Panc1 (cell line): ENCODE measurements at regions not wholly inside any gene's neighbourhood (a gene's known extent, or its start where the extent isn't known, plus 50 kb on each side); places are given as distances from the start of the nearest gene placed in this dataset.

ENCODE experiments used
- ATAC-seq: fragments of 200-7000 bp; cut with Tn5 transposase; 2 replicates; pipeline ENCODE4 v1.9.1; 2020; ENCODE audit warnings: mild to moderate bottlenecking, moderate library complexity
- BruUV-seq: library from RNA; stranded (reverse); fragments of 400-500 nt; replicated peaks from 2 replicates; lab custom pipeline; 2021; lab: Mats Ljungman, UMichigan
- CTCF ChIA-PET: fragments of 300-600 bp; sonication (Branson Sonifier 250); formaldehyde crosslinking; loops from one replicate; lab custom pipeline; 2022; ENCODE audit warnings: antibody characterized with exemption; lab: Charles Lee
- POLR2A ChIA-PET: fragments of 300-600 bp; sonication (Branson Sonifier 250); formaldehyde crosslinking; loops from one replicate; lab custom pipeline; 2022; ENCODE audit warnings: antibody characterized with exemption; lab: Charles Lee
- DNase-seq: peaks from one replicate; pipeline ENCODE4 v3.0.0-alpha.2; 2010; ENCODE audit warnings: low read depth, low spot score
- H3K27ac ChIP-seq: 2 replicates; pipeline ENCODE4 v1.5.1; 2011; ENCODE audit warnings: mild to moderate bottlenecking, low read length, inconsistent platforms
- H3K27me3 ChIP-seq: fragments of 200-500 bp; sonication (Bioruptor generic); 2 replicates; pipeline ENCODE4 v1.6.0; 2014; ENCODE audit warnings: low read length, inconsistent platforms; ENCODE audit not compliant: control insufficient read depth, insufficient read depth
- H3K36me3 ChIP-seq: fragments of 200-500 bp; sonication (Bioruptor generic); 2 replicates; pipeline ENCODE4 v1.5.1; 2014; ENCODE audit warnings: inconsistent platforms, mild to moderate bottlenecking, low read length, moderate library complexity; ENCODE audit not compliant: control insufficient read depth, insufficient read depth
- H3K4me1 ChIP-seq: 2 replicates; pipeline ENCODE4 v1.5.1; 2011; ENCODE audit warnings: inconsistent platforms, mild to moderate bottlenecking, low read length, moderate library complexity; ENCODE audit not compliant: control insufficient read depth, insufficient read depth
- H3K4me3 ChIP-seq, 2 experiments: 2 replicates each; pipeline ENCODE4 v1.5.1; 2011 to 2012; ENCODE audit warnings: low read depth in 2 of 2, low read length in 2 of 2, mild to moderate bottlenecking in 2 of 2, inconsistent platforms in 1 of 2, moderate library complexity in 1 of 2
- H3K9me3 ChIP-seq: fragments of 200-500 bp; sonication (Bioruptor generic); 2 replicates; pipeline ENCODE4 v1.5.1; 2014; ENCODE audit warnings: low read depth, mild to moderate bottlenecking, inconsistent platforms, low read length, moderate library complexity; ENCODE audit not compliant: control insufficient read depth, insufficient read depth
- POLR2AphosphoS5 ChIP-seq: IDR thresholded peaks from 2 replicates; pipeline ENCODE4 v1.6.1; 2012; ENCODE audit warnings: mild to moderate bottlenecking, low read depth, low read length, moderate library complexity
- REST ChIP-seq, 2 experiments: IDR thresholded peaks; 2 replicates each; pipeline ENCODE4 v1.6.1; 2011 to 2012; ENCODE audit warnings: low read depth in 2 of 2, control low read depth in 1 of 2, low read length in 1 of 2, mild to moderate bottlenecking in 1 of 2, moderate library complexity in 1 of 2; ENCODE audit not compliant: insufficient read depth in 1 of 2
- SIN3A ChIP-seq: IDR thresholded peaks from 2 replicates; pipeline ENCODE4 v1.6.1; 2012; ENCODE audit warnings: low read depth, mild to moderate bottlenecking, low read length, moderate library complexity, borderline replicate concordance; ENCODE audit not compliant: insufficient read depth
- TCF7L2 ChIP-seq: IDR thresholded peaks from 2 replicates; pipeline ENCODE4 v1.6.1; 2011; ENCODE audit warnings: mild to moderate bottlenecking, low read depth, low read length, inconsistent platforms
- in situ Hi-C: cut with HindIII; loops from 2 replicates; pipeline ENCODE4 v1.10.0; 2016; ENCODE audit warnings: low sequenced_read_pairs, low pct_unique_long_range_greater_than_20kb
- intact Hi-C: fragments of 100-400 bp; cut with micrococcal nuclease; formaldehyde crosslinking; loops from one replicate; pipeline ENCODE4 v1.10.0; 2022; ENCODE audit not compliant: unreplicated experiment
- TF ChIP-seq, protein P1 (sequence below): fragments of 450-650 bp; IDR thresholded peaks from 2 replicates; pipeline ENCODE4 v1.5.1; 2017; ENCODE audit warnings: mild to moderate bottlenecking

DNA sequence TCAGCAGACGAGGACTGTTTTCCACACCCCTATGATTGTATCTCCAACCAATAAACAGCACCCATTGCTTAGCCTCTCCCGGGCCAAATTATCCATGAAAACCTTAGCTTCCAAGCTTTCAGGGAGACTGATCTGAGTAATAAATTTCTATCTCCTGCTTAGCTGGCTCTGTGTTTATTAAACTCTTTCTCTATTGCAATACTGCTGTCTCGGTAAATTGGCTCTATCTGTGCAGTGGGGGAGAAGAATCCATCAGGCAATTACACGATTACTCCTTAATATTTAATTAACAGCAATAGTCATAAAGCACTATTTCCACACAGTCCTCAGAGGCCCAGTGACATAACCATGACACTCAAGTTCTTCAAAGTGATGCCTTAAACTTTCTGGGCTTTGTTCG lies 1122.8 kb downstream of the TYW1 start:
- POLR2A ChIA-PET, result no interaction called here

GRCh38 chr7:68121056-68121455 lies 1124.4 kb downstream of the TYW1 start:
- intact Hi-C loops, result no loop called here
- Histone ChIP-seq H3K4me3 (no peak overlapping the region), H3K36me3 (no peaks in the 10 kb centered on the region), H3K4me1 (no peaks in the 10 kb centered on the region), H3K9me3 (peaks cover 6% of the 10 kb centered on the region; the same call in 1 of the 2 replicates), H3K27ac (no peak overlapping the region), H3K27me3 (no peaks in the 10 kb centered on the region)
- BruUV-seq, result no TSS peak
- no peak for TF ChIP-seq SIN3A
- TF ChIP-seq, protein P1, sequence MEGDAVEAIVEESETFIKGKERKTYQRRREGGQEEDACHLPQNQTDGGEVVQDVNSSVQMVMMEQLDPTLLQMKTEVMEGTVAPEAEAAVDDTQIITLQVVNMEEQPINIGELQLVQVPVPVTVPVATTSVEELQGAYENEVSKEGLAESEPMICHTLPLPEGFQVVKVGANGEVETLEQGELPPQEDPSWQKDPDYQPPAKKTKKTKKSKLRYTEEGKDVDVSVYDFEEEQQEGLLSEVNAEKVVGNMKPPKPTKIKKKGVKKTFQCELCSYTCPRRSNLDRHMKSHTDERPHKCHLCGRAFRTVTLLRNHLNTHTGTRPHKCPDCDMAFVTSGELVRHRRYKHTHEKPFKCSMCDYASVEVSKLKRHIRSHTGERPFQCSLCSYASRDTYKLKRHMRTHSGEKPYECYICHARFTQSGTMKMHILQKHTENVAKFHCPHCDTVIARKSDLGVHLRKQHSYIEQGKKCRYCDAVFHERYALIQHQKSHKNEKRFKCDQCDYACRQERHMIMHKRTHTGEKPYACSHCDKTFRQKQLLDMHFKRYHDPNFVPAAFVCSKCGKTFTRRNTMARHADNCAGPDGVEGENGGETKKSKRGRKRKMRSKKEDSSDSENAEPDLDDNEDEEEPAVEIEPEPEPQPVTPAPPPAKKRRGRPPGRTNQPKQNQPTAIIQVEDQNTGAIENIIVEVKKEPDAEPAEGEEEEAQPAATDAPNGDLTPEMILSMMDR, result no peak
- no peak for TF ChIP-seq POLR2AphosphoS5
- TF ChIP-seq REST (IDR thresholded peaks at IDR 0.05; ENCODE audit: insufficient read depth in 1 of 2, low read depth in 2 of 2, low read length in 1 of 2), result no peak
- TF ChIP-seq TCF7L2, result no peak
- ATAC-seq (no peak), DNase-seq (no peak)
- in situ Hi-C loops, result no loop called here
- CTCF ChIA-PET, result no interaction called here
- POLR2A ChIA-PET, result no interaction called here

More for the DNA sequence above, 1122.8 kb downstream of the TYW1 start:
- ATAC-seq (no peak), DNase-seq (no peak)
- intact Hi-C loops, result no loop called here
- in situ Hi-C loops, result no loop called here
- Histone ChIP-seq H3K4me1 (no peaks in the 10 kb centered on the region), H3K4me3 (no peak overlapping the region), H3K27ac (no peak overlapping the region), H3K9me3 (peaks cover 6% of the 10 kb centered on the region; the same call in 1 of the 2 replicates), H3K36me3 (no peaks in the 10 kb centered on the region), H3K27me3 (no peaks in the 10 kb centered on the region)
- TF ChIP-seq POLR2AphosphoS5, result no peak
- no peak for TF ChIP-seq TCF7L2
- CTCF ChIA-PET, result no interaction called here
- no TSS peak for BruUV-seq

DNA sequence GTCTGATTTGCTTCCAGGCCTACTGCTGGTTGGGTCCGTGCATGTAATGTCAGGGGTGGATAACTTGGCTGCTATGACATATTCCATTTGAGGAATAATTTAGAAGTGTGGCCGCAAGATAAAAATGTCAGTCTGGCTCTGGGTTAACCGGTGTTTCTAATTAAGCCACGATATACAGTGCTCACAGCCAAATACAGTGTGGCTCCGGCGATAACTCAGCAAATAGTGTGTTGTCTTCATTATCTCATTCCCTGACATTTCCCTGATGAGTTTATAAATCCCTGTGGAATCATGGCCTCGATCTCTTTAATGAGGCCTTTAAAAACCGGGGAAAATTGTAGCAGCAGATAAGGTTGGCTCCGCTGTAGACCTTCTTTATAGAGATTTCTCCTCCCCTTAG lies 1125.0 kb downstream of the TYW1 start:
- no peaks in the 10 kb centered on the region for H3K27me3 ChIP-seq
- TF ChIP-seq TCF7L2 (no peak), REST (IDR thresholded peaks at IDR 0.05; ENCODE audit: insufficient read depth in 1 of 2, low read depth in 2 of 2, low read length in 1 of 2) (no peak), POLR2AphosphoS5 (no peak), SIN3A (no peak)
- TF ChIP-seq, protein P1, result no peak
- no TSS peak for BruUV-seq
- in situ Hi-C loops, result no loop called here
- peaks cover 6% of the 10 kb centered on the region; the same call in 1 of the 2 replicates for H3K9me3 ChIP-seq
- no peaks in the 10 kb centered on the region for H3K36me3 ChIP-seq
- ChIA-PET CTCF (no interaction called here), POLR2A (no interaction called here)
- H3K4me1 ChIP-seq, result no peaks in the 10 kb centered on the region
- ATAC-seq, result no peak
- no peak overlapping the region for H3K4me3 ChIP-seq
- intact Hi-C loops, result no loop called here
- H3K27ac ChIP-seq, result no peak overlapping the region
- DNase-seq, result no peak
